ENCODE measurements at regions not wholly inside any gene's neighbourhood (a gene's known extent, or its start where the extent isn't known, plus 50 kb on each side); places are given as distances from the start of the nearest gene placed in this dataset.

- no peak for DNase-seq
Measured at GRCh38 chr2:240300261-240300821, 135.1 kb upstream of the GPC1 start.

DNA sequence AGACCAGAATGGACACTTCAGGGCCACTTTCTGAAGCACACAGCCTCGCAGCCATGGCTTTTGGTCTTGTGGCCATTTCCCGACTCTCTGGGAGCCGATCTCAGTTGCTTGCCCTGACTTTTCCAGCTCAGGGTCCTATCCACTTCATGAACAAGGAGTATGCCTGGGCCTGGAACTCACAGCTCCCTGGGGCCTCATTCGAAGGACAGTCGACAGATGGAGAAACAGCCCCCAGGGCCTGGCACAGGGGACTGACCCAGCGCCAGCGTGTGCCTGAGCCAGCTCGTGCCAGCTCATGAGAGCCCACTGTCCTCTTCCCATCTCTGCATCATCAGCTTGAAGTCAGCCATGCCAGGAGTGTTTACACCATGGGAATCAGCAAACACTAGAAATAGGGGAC lies 134.6 kb upstream of the GPC1 start:
- DNase-seq, result no peak

DNA sequence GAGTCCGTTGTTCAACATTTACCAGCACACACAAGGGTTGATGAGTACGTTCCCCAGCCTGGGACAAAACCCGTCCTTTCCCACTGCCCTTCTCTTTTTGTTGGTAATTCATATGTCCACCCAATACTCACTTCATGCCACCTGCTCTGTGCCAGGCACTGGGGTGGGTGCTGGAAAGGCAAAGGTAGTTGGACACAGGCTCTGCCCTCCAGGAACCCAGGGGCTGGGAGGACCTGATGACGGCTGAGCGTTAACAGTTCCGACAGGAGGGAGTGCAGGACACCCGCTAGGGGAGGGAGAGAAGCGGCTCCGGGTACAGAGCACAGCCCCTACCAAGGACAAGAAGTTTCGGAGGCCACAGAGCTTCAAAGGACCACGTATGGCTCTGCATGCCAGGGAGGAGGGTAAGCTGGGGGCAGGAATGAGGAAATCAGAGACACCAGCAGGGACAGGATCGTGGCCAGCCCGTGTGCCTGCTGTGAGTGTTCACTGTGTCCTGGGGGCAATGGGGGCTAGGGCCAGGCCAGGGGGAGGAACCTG lies 134.1 kb upstream of the GPC1 start:
- no peak for DNase-seq

- DNase-seq, result no peak
Measured at GRCh38 chr2:240302041-240302440, 133.4 kb upstream of the GPC1 start.

GRCh38 chr2:240302933-240303595 lies 132.4 kb upstream of the GPC1 start:
- DNase-seq, result no peak

- no peak for DNase-seq
Measured at GRCh38 chr2:240303896-240304745, 131.3 kb upstream of the GPC1 start.

- no peak for DNase-seq
Measured at GRCh38 chr2:240304746-240305161, 130.7 kb upstream of the GPC1 start.

DNA sequence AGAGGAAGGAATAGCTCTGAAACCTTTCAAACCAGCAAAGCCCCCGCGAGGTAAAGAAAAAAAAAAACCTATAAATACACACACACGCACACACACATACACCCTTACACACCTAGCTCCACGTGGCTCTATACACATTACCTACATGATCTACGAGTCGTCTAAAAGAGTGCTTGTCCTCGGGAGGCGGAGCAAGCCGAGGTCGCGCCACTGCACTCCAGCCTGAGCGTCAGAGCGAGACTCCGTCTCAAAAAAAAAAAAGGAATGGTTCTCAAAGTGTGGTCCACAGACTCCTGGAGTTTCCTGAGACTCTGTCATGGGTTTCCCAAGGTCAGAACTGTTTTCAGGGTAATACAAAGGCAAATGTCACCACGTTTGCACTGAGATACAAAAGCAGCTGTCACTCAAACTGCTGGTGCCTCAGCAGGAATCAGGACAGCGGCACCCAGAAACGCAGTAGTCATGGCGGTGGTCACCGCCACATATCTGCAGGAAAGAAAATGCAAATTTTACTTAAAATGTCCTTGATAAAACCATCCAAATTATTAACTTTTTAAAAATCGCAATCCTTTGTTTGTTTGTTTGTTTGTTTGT lies 130.0 kb upstream of the GPC1 start:
- DNase-seq, result no peak

DNA sequence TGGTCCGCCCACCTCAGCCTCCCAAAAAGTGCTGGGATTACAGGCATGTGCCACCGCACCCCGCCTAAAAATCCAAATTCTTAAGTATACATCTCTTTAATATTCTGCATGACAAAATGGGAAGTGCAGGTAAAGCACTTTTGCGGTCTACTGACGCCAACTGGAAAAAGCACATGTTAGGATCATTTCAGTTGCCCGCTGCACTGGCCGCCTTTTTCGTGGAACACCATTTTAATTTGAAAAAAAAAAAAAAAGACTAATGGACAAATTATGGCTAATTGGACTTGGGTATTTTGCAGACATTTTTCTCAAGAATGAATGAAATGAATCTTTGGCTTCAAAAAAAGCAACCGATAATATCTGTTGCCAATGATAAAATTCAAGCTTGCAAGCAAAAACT lies 129.3 kb upstream of the GPC1 start:
- DNase-seq, result no peak

DNA sequence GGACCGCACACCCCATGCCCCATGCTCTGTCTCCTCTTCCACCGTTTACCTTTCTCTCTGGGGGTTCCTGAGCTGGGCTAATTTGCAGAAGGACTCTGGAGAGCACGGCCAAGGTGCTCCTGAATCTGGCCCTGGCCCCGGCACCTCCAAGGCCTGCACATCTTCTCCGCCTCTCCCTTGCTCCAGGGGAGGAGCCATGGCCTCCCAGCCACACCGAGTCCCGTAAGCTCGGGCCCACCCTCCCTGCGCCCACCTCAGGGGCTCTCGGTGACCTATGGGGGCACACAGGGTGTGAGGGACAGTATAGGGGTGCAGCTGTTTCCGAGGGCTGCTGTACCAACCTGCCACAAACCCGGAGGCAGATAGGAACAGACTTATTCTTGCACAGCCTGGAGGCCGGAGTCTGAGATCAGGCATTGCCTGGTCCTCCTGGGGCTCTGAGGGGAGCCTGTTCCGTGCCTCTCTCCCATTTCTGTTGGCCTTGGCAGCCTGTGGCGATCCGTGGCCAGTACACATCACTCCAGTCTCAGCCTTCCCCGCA lies 127.3 kb upstream of the GPC1 start:
- DNase-seq, result no peak

DNA sequence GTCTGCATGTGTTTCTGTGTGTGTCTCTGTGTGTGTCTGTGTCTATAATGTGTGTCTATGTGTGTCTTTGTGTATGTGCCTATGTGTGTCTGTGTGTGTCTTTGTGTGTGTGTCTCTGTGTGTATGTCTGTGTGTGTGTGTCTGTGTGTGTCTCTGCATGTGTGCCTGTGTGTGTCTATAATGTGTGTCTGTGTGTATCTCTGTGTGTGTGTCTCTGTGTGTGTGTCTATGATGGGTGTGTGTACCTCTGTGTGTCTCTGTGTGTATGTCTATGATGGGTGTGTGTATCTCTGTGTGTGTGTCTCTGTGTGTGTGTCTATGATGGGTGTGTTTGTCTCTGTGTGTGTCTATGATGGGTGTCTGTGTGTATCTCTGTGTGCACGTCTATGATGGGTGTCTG lies 126.2 kb upstream of the GPC1 start:
- no peak for DNase-seq

DNA sequence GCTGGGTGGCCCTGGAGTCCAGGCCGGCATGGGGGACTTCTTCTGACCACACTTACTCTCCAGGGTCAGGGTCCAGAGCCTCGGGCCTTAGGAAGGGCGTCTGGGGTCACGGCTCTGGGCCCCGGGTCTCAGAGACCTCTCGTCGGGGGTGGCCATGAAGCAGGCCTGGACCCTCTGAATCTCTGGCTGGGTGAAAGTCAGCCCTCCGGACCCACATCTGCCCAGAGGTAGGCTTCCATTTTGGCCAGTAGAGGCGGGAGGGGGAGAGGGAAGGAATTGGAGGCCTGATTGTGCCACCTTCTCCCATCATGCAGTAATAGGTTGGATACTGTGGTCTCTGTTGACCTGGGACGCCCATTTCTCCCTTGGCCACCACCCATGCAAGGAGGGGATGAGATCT lies 125.3 kb upstream of the GPC1 start:
- no peak for DNase-seq

- no peak for DNase-seq
Measured at GRCh38 chr2:240310645-240311044, 124.8 kb upstream of the GPC1 start.

DNA sequence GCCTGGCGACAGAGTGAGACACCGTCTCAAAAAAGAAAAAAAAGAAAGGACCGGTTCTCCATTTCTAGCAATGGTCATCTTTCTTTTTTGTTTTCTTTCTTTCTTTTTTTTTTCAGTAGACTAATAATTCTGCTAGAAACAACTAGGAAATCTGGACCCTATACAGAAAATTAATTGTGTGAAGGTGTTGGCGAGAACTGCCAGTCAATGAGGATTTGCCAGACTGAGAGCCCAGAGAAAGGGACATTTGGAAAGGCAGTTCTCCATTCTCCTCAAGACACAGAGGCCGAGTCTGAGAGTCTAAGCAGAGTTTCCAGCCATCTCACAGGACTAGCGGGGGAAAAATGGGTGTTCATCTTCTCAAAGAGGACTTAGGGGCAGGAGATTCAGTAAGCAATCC lies 123.6 kb upstream of the GPC1 start:
- no peak for DNase-seq

GRCh38 chr2:240319221-240319854 lies 116.1 kb upstream of the GPC1 start:
- no peak for DNase-seq

- no peak for DNase-seq
Measured at GRCh38 chr2:240319855-240320203, 115.6 kb upstream of the GPC1 start.

DNA sequence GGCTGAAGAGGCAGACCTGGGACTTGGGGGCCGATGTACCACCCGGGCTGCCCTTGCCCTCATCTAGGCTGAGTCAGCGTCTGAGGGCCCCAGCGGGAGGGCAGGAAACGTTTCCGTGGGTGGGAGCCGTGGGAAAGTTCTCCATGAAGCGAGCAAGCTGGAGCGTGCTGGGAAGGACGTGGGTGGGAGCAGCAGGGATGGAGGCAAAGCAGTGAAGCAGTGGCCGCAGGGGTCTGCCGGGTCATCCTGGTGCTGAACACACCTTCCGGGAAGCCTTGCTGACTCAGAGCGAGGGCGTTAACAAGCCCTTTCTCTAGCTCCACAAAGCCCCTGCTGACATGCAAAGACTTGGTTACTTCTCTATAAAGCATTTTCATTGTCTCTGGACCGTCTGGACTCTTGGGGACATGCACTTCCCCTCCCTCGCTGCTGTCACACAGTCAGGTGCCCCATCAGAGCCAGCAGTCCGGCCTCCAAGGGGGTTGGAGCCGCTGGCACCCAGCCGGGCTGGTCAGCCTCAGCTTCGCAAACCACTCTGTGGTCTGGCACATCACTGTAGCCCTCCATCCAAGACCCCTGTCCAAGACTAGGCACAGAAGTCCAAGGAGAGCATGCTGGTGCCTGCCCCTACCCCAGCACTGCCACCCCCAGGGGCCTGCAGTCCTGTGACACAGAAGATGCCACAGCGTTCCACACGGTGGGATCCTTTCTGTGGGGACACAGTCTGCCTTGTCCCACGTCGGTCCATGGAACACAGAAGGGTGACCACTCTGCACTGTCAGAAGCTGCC lies 115.1 kb upstream of the GPC1 start:
- peak; percentile 65 for DNase-seq

DNA sequence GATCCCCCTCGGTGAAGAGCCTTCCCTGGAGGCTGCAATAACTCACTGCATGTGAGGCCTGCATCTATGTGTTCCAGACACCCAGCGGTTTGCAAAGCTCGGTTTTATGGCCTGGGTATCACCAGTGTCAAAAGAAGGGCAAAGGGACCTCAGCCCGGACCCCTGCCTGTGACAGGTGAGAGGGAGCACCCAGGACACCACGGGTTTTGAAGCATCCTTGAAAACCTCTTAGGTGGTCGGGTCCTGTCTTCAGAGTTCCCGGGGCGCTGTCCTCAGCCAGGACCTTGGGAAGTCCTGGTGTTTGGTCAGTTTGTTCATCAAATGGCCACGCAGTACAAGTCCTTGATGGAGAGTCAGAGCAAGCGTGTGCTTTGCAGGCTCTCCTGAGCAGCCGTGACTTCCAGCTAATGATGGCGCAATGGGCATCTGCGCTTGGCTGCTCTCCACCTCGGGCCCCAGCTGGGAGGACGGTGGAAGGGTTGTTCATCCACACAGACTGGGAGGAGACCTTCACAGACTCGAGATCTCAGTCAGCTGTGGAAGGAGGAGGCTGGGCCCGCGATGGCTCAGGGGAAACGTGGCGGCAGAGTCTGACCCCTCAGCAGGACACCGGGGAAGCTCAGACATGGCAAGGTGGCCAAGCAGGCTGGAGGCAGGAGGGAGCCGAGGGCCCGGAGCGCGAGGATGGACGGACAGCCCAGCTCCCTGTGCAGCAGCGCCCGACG lies 113.1 kb upstream of the GPC1 start:
- DNase-seq, result peak; percentile 47

DNA sequence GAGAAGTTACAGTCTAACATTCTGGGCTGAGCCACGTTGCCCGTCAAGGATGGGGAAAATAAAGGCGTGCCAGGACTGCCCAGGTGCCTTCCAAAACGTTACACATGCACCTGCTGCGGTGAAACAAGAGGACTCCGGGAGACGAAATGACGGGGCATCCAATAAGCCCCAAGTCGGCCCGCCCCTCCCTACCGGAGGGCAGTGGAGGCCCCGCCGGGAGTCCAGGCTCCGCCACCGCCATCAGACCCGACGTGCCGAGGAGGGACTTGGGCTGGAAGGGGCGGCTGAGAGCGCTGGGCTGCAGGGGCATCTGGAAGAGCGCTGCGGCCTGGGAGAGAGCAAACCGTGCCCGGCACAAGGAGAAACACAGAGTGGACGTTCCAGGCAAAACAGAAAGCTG lies 112.5 kb upstream of the GPC1 start:
- no peak for DNase-seq

DNA sequence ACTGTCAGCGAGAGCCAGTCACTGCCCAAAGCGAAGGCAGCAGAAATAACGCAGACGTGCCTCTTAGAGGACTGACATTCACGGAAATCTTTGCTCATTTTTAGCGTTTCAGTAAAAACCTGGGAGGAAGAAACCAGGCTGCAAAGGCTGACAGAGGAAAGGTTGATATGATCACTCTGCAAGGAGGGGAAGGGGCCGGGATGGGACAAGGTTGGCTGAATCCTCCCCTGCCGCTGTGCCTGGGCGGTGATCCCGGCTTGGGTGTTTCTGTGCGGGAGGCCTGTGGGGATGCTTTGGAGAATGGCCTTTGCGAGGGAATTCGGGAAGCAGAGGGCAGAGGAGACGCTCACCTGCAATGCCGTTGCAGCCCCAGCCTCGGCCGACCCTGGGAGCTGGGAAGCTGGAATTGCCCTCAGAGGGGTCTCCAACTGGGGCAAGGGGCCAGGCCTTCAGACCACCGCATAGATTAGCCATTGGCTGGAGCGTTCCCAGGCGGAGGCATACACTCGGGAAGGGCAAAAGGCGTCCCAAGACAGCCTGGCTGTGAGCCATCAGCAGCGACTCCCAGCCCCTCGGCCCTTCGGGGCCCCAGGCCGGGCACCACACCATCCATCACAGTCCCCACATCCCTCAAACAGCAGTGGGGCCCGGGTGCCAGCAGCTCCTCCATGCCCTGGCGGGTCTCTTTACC lies 111.7 kb upstream of the GPC1 start:
- DNase-seq, result no peak

Measured in NCI-H226 (cell line).